Neural cell (in vitro differentiated cells): ENCODE measurements at regions not wholly inside any gene's neighbourhood (a gene's known extent, or its start where the extent isn't known, plus 50 kb on each side); places are given as distances from the start of the nearest gene placed in this dataset.

Source experiments
- CTCF ChIP-seq: fragments of 450-650 bp; IDR thresholded peaks from 2 replicates; pipeline ENCODE4 v1.5.1; 2014; ENCODE audit warnings: antibody characterized with exemption, mild to moderate bottlenecking, moderate library complexity; ENCODE audit not compliant: poor library complexity, severe bottlenecking
- EP300 ChIP-seq: fragments of 450-650 bp; conservative IDR thresholded peaks from 2 replicates; pipeline ENCODE4 v1.6.1; 2014; ENCODE audit warnings: antibody characterized with exemption, mild to moderate bottlenecking, moderate library complexity; ENCODE audit not compliant: poor library complexity, severe bottlenecking
- EZH2 ChIP-seq: fragments of 200-600, 300-800 bp; shearing (Covaris generic), sonication (generic); IDR thresholded peaks from 2 replicates; pipeline ENCODE4 v1.6.1; 2014; ENCODE audit warnings: antibody characterized with exemption, low read length, borderline replicate concordance, mild to moderate bottlenecking; ENCODE audit not compliant: insufficient read depth, poor library complexity, severe bottlenecking
- POLR2AphosphoS5 ChIP-seq: IDR thresholded peaks from 2 replicates; pipeline ENCODE4 v1.6.1; 2012
- RAD21 ChIP-seq: fragments of 450-650 bp; conservative IDR thresholded peaks from 2 replicates; pipeline ENCODE4 v1.6.1; 2014; ENCODE audit warnings: antibody characterized with exemption, mild to moderate bottlenecking, moderate library complexity
- REST ChIP-seq: IDR thresholded peaks from 2 replicates; pipeline ENCODE4 v1.6.1; 2012; ENCODE audit warnings: borderline replicate concordance

GRCh38 chr4:46492394-46492793 lies 102.5 kb upstream of the GABRA2 start:
- TF ChIP-seq CTCF: no peak
- TF ChIP-seq REST: no peak
- TF ChIP-seq EZH2: no peak
- no peak for TF ChIP-seq EP300
- no peak for TF ChIP-seq RAD21
- no peak for TF ChIP-seq POLR2AphosphoS5
